GM18519 (cell line): ENCODE measurements at regions not wholly inside any gene's neighbourhood (a gene's known extent, or its start where the extent isn't known, plus 50 kb on each side); places are given as distances from the start of the nearest gene placed in this dataset.

ENCODE experiments used
- ATAC-seq: cut with Tn5 transposase; IDR thresholded peaks from one replicate; pipeline ENCODE4 v1.9.1; 2021; ENCODE audit warnings: mild to moderate bottlenecking, moderate library complexity; ENCODE audit not compliant: unreplicated experiment, low FRiP score

DNA sequence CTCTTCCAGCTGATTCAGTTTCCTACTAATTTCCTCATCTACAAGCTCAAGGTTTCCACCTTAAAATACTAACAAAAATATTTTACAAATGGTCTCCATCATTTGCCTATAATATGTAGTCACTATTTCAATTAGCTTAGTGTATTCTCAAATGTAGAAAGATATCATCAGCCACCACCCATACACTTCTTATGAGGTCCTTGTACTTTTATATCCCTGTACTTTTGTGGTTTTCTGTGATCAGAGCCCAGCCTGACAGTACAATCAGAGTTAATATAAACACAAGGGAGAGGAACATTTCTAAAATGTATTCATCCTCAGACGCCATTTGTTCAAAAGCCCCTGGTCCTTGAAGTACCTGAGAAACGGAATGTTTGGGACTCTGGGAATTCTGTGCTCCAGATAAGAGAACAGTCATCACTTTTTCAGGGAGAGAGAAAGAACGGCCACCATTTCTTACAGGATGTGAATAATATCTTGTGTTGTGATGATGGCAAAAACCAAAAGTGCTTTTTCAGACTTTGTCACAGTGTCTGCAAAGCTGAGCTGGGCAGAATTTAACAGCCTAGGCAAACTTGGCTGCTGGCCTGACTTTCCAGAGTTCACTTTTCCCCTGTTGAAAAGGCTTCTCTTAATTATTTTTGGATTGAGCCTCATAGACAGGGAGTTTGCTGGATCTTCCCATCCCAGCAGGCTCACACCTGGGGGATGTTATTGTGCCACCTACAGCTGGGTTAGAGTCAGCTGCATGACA lies 361.7 kb upstream of the ACVR2A start:
- no peak for ATAC-seq

DNA sequence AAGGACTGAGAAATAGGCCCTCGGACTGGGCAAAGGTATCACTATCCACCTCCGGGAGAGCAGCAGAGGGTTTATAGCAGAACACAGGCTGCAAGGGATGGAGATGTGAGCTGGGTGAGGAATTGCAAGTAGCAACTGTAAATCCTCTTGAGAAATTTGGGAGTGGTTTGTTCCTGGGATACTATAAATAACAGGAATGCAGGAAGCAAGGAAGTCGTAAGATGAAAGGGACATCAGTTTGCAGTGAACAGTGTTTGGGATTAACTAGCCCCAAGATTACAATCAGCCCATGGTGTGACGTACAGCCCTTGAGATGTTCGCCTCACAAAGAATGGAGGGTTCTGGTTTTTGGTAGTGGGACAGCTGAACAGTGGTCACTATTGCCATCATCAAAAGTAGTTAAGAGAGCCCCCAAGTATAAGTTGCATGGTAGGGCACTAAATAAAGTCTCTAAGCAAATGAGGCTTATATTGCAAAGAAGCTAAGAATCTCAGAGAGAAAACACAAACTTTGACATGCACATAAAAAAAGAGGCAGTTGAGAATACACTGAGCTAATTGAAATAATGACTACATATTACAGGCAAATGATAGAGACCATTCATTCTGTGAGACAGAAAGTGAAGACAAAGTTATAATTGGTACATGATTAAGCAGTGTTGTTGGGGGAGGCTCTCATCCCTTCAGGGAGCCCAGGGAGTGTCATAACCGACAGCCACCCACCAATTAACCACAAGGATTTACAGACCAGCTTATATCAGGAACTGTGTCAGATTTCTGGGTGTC lies 362.5 kb upstream of the ACVR2A start:
- ATAC-seq: no peak

DNA sequence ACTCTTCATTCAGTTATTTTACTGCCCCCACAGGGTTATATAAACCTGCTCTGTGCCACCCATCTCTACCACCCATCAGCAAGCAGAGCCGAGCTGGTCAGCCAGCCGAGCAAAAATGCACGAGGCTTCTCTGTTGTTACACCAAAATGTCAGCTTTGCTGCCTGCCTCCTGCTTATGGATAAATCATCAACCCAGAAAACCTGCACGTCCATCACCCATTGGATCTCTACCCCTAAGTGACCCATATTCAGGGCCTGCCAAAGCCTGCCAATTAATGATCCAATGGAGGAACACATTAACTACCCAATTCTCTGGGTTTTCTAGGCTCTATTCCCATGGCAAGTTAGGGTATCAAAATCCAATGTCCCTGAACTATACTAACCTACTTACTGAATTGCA lies 365.5 kb upstream of the ACVR2A start:
- ATAC-seq: no peak

DNA sequence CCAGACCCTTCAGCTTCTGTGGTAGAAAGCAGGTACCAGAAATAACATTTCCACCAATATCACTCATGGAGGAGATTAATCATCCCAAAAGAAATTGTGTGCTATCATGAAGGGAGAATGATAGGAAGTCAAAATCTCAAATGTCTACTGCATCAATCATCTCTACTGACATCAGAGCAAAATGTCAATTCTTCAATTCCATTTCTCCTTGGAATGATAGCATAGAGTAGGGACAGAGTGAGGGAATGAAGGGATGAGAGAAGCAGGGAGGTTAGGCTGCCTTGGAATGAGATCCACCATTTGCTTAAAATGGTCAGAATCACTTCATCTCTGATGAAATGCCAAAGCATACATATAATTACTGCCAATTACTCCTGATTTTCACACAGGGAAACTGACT lies 371.8 kb upstream of the ACVR2A start:
- no peak for ATAC-seq

DNA sequence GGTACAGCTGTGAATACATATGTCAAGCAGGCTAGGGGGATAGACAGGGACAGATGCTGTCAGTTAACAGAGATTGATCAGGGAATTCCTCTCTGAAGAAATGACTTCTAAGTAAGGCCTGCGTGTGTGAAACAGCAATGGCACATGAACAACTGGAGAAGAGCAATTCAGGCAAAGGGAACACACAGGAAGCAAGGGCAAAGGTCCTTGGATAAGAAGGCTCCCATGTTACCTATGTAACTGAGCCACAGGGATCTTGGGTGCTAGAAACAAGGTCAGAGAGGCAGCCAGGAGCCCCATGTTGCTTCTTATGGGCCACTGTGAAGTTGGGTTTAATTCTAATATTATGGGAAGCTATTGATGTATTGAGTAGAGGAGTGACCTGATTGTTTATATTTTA lies 373.7 kb upstream of the ACVR2A start:
- ATAC-seq: no peak

DNA sequence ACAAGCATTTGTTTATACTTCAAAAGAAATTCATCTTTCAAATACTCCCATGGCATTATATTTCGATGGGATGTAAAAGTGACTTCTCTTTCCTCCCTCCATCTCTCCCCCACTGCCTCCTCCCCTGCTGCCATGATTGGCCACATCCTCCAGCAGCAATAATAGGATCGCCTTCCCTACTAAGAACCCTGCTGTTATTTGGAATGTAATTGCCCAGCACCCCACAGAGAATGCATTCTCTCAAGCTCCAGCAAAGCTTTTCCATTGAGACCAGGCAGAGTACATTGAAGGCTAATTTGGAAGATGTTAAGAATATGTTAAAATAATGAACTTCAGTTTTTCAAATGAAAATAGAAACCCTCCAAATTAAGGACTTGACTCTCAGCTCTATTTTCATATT lies 375.4 kb upstream of the ACVR2A start:
- ATAC-seq: no peak

DNA sequence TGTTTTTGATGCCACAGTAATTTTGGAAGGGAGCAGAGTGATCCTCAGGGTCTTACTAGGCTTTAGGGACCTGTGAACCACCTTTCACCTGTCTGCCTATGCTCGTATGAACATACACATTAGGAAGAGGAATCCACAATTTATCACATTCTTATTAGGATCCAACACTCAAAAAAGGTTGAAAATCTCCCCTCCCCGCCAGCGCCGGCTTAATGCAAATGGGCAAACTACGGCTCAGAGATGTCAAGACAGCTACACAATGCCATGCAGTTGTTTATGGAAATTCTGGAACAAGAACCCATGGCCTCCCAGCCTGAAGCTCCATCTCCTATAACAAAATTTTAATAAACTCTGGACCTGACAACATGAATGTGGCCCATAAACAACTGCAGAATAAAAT lies 375.9 kb upstream of the ACVR2A start:
- no peak for ATAC-seq

DNA sequence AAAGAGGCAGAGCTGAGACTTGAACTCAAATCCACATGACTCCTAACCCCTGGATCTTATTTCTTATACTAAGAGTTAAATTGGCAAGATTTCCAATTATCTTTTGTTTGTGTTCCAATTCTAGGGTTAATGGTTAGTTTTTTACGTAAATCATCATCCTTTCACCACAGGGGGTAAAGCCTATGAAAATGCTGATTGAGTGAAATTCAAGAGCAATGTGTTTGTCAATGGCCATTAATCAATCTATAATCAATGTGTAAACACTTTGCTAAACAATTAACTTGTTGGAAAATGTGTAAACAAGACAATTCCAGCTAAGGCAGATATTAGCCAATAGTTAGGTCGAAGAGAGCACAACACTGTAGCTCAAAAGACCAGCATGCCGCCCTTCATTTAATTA lies 376.5 kb upstream of the ACVR2A start:
- ATAC-seq: no peak

DNA sequence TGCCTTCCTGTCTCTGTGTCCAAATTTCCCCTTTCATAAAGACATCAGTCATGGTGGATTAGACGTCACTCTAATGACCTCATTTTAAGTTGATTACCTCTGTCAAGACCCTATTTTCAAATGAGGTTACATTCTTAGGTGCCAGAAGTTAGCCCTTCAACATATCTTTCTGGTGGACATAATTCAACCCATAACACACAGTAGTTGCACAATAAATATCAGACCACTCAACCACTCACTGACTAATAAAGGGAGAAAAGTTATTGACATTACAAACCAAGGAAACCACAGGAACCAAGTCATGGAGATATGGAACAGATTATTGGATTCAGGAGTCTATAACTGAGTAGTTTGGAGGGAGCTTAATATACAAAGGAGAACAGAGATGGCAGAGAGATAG lies 377.4 kb upstream of the ACVR2A start:
- ATAC-seq: no peak

DNA sequence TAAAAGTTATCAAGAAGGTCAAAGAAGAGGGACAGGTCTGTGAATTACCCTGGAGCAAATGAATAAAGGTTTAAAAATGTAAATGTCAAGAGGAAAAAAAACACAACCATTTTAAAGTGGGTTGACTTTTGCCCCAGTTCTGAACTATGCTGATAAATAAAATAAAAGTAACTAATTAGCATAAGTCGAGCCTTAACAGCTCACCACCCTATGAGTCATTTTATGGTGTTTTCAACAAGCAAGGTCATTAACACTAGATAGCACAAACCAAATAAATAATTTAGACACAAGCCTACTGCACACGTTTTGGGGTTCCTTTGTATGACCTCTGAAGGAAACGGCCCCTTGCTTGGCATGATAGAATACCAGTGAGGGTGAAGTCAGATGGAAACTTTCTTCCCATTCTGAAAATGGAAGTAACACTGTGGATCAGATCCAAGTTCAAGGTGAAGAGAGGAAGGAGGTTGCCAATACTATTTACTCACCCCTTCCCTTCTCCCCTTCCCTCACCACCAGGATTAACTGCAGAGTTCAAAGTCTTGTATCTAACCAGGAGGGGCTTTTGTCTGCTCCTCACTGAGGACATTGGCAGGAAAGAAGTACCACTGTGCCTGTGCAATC lies 380.0 kb upstream of the ACVR2A start:
- no peak for ATAC-seq

DNA sequence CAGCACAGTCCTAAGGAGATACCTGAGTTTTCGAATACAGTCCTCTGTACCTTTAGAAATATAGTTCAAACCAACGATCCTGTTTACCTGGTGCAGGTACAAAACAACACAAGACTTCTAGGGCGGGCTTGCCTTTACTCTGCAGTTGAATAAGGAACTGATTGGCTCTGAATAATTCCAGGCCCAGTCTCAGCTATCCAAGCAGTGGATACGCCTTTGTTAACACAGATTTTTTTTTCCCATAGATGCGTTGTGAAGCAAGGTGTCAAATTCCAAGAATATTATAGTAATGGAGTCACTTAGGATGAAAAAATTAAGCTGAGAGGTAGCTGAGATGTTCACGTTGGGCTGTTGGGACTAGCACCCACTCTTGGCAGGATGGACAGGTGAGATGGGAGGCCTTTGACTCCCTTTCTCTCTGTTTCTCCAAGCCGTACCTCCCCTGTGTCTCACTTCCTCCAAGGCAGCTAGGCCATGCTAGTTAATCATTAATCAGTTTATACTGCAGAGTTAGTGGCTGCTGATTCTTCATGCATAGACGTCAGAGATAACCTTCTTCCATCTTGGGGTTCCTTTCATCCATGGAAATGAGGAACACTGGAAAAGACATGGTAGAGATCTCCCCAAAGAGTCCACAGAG lies 380.8 kb upstream of the ACVR2A start:
- no peak for ATAC-seq

DNA sequence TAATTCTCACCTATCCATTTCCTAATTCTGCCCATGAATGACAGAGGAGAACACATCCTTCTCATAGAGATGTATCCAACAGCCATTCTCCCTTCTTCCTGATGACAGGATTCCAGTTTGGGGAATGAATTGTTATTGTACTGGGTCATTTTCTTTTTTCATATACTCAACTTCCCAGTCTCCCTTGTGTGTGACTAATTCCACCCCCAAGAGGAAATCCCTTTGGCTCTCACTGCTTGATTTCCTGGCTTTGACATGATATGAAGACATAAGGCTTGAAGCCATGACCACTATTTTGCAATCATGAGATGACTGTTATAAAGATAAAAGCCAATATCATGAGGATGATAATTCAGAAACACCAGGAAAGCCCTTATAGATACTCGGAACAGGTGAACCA lies 384.7 kb upstream of the ACVR2A start:
- ATAC-seq: no peak

DNA sequence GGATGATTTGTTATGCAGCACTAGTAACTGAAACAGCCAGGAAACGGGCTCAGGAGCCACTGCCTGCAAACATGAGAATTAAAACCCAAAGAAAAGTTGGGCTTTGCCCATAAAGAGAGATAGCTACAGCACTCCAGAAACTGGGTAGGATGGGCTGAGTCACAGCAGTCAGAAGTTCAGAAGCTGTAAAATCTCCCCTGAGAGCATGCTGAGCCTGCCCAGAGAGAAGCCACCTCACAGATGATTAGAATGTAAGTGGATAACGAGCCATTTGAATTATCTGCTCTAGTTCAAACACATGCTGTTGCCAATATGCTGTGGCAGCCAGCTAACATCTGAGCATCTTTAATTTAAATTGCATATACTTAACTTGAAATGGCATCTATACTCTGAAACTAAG lies 388.1 kb upstream of the ACVR2A start:
- ATAC-seq: no peak

DNA sequence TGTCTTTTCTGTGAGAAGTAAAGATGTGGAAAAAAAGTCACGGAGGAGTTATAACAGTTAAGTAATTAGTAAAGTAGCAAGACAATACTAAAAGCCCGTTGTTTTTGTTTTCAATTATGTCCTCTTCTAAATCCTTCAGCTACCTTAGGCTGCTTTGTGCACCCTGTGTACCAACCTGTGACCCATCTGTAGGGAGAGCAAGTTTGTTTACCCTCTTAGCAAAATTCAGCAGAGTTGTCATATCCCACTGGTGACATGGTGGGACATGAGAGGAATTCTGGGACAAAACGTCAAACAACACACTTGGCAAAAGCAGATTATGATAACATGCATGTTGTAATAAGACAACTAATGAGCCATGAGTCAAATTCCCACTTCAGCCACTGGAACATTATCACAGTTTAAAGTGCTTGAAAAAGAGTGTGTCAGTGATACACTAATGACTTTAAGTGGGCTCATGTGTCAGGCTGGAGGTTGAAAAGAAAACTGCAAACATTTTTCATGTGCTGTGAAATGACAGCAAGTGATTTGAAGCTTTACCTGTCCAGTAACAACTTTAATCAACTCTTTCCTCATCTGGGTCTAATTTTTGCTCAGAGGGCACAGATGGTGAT lies 392.8 kb upstream of the ACVR2A start:
- ATAC-seq: no peak

DNA sequence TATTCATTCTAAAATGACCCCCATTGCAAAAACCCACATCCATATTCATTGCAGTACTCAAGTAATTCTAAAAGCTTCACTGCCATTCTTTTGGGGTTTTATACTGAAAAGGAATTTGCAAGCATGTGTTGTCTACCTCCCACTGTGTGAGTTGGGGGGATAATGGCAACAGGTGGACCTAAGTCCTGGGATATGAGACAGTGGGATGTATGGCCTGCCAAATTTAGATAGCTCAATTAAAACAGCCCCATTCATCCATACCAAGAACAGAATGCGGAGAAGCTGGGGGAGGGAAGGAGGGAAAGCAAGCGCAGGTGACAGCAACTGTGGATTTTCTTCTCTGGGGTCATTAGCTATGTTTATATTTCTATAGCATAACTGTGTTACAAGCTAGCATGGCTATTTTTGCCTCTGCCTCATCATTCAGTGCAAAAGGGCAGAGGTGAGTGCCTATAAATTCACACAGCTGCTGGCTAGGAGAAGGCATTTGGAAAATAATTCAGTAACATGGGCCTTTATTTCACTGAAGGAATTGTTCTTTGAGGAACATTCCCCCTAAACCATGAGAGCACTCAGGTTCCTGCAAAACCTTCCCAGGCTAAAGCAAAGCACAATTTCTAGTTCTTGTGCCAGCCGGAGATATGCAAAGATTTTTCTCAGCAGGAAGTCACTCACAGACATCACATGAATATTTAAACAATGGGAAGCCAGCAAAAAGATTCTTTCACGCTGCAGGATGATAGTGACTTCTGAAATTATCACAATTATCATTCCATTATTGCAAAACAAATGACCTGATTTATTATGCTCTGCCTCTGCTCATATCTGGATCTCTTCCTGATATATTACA lies 393.9 kb upstream of the ACVR2A start:
- ATAC-seq: no peak

DNA sequence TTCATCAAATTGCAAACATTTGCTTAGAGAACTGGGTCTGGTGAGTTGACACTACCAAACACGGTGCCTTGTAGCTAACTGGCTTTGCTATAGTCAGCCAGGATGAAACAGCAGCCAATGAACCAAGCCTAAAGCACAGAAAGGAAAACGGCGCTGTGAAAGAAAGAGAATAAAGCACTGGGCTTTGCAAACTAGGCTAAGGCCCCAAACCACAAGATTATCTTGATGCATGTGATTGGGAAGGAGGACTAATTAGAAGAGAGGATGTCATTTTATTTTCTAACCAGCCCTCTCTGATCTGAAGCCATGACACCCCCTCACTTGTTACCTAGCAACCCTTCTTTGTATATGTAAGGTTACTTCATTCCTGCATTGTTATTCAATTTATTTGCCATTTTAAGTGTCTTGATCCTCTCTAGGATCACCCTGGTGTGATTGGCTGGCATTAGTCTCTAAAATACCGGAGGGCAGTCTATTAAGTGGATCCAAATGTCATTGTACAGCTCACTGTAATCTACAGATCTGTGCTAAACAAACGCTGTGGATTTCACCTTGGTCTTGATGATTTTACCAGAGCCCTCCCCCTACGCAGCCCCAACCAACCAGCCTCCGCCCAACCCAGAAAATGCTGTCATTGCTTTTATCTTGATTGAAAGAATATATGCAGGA lies 395.4 kb upstream of the ACVR2A start:
- no peak for ATAC-seq

DNA sequence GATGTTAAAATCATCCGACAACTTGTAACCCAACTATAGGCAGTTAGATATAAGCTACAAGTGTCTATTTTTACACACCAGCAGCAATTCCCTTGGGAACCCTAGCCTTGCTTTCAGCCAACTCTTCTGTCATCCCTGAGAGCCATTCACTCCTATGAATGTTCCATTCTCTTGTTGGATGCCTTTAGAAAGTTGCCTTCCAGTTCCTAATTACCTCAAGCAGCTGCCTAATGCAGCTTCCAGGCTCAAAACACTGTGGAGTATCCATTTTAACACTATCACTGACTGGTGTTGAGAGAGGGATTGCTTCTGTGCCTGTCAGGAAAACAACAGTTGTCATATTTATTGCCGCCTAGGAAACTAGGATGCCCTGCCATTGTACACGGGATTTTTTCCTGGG lies 402.0 kb upstream of the ACVR2A start:
- ATAC-seq: no peak

DNA sequence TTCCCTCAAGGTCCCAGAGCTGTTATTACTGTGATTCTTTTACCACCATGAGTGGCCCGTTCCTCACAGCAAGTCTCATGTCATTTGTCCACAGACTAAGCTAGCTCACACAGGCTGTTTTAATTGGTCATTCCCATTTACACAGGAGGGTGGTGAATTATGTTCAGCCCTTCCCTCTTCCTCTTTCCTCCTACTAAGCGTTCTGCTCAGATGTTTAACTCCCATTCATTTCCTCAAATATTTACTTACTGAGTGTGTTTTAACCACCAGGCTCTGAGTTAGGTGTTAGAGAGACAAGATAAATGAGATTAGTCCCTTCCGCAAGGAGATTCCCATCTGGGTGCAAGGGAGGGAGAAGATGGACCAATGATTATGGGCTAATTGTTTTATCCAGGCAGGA lies 403.6 kb upstream of the ACVR2A start:
- ATAC-seq: no peak

DNA sequence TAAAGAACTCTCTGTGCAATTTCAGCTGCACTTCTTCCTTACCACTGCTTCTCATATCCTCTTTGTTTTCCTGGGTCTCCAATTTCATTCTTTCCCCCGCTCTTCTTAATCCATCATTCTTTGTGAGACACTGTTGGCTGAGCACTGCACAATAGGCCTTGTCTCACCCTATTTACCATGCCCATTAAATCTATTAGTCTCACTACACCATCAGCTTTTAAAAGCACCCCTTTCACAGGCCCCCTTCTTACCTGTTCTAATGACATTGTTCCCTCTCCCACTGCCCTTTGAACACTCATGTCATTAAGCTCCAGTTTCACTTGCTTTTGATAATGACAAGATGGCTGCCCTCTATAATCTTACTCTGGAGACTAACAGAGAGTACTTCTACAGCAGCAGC lies 404.1 kb upstream of the ACVR2A start:
- ATAC-seq: no peak
